ENCODE measurements at regions not wholly inside any gene's neighbourhood (a gene's known extent, or its start where the extent isn't known, plus 50 kb on each side); places are given as distances from the start of the nearest gene placed in this dataset.

DNA sequence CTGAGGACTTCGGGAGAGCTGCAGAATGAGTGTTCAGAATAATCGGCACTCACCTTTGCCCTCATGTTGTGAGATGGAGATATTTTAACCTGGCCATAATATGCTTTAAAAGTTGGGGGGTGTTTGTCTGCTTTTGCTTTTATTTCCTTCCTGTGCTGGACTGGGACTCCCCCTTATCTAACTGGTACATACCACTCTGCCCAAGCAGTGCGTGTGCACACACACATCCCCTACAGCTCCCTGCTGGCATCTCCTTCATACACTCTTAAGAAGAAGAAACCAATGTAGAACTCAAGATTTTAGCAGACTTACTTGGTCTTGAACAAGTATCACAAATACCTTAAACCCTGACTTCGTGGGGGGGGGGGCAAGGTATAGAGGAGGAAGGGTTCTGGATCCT is 146.2 kb upstream of the DMRT1 start:
- DNase-seq, result no peak

DNA sequence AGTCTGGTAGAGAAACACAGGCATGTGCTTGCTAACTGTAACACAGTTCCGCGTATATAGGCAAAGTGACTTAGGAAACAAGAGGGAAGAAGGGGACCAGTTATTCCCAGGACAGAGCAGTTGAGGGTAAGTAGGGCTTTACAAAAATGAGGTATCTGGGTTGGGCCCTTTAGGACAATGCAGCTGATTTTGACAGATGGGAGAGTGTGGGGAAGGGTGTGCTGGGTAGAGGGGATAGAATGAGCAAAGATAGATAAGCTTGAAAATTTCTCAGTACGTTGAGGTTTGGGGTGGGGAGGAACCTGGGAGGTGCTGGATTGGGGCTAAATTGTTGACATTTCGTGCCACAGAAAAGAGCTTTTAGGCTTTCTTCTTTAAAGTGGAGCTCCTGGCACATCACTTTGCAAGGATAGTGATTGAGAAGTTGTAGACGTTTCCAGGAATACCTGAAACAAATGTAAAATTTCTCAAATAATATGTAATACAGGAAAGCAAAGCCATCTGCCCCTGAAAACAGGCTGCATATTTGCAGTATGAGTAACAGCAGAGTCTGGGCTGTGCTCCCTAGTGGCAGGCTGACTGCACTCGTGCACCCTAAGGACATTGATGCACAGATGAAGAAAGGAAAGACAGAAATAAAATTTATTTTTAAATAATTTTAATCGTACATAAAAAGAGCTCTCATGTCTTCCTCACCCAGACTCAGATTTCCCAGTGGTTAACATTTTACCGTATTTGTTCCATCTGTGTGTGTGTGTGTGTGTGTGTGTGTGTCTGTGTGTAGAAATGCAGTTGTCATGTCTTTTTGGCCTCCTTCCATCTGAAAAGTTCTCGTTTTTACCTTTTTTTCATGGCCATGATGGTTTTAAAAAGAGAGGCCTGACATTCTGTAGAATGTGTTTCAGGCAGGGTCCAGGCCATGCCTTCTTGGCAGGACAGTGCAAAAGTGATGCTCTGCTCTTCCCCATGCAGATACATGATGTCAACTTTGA is 144.9 kb upstream of the DMRT1 start:
- no peak for DNase-seq

DNA sequence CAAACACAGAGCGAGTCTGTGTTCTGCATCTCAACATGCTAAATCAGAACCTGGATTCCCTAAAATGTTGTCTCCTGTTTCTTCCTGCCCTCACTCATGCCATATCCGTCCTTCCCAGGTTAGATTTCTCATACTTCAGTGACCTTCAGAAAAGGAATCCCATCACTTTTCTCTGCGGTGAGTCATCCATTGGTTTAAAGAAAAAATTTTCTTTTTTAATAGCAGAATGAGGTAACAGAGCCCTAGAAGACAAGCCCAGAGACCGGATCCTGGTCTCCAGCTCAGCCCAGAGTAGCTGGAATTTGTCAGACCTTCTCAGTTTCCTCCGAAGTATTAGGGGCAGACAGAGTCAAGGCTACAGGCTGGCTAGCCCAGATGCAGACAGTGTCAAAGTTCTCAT is 143.2 kb upstream of the DMRT1 start:
- DNase-seq, result no peak

DNA sequence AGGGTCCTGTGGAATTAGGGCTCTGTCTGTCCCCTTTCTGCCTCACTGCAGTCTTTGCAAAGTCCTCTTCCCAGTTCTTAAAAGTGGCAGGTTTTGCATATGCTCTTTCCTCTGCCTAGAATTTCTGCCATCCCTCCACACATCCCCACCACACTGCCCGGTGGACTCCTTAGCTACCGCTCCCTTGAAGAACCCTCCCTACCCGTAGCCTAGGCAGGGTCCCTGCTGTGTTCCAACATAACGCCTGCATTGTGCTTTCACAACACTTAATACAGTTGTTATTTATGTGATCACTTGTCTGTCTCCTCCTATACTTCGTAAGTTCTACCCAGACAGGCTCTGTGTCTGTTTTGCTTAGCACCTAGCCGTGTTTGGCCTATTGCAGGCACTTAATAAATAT is 142.5 kb upstream of the DMRT1 start:
- no peak for DNase-seq

DNA sequence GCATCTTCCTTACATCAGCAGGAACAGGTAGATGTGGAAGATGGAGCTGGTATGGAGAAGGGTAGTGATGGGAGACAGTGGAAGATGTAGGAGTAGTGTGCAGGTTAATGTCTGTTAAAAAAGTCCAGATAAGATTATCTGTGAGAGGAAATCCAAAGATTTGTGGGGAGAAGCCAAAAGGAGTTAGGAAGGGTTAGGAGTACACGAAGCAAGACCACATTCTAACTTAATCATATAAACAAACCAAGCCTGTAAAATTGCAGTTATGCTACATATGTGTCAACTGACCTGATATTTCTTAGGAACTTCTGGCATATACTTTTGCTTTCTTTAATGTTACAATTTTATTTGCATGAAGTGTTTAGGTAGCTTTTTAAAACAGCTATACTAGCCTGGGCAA is 142.1 kb upstream of the DMRT1 start:
- no peak for DNase-seq

DNA sequence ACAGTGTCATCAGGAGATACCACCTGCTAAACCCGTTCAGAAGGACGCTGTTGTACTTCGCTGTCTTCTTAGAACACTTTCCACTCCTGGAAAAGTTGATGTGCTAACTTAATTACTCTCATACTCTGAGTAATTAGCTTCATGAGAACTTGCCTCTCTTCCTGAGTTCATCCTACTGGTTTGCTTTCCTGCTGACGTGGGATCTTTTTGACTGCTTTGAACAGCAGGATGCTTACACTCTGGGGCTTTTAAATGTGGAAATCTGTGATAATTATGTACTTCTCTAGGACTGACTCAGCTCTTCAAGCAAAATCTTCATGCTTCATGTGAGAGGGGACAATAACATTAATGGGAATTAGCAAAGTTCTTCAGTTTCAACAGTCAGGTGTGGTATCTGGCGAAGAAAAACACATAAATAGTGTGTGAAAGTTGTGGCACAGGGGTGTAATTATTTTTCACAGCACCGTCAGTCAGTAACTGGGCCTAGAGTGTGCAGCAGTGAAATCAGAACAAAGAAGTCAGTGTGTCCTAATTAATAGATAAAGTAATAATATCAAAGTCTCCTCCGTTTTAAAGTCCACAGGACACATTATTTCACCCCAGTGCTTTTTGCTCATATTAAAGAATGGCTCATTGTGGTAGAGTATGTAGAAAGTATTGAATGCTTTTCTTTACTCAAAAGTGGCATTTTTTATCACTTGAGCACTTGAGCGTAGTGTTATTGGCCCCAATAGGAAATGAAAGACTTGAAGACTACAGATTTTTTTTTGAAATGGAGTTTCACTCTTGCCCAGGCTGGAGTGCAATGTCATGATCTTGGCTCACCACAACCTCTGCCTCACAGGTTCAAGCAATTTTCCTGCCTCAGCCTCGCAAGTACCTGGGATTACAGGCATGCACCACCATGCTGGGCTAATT is 140.9 kb upstream of the DMRT1 start:
- DNase-seq, result no peak

DNA sequence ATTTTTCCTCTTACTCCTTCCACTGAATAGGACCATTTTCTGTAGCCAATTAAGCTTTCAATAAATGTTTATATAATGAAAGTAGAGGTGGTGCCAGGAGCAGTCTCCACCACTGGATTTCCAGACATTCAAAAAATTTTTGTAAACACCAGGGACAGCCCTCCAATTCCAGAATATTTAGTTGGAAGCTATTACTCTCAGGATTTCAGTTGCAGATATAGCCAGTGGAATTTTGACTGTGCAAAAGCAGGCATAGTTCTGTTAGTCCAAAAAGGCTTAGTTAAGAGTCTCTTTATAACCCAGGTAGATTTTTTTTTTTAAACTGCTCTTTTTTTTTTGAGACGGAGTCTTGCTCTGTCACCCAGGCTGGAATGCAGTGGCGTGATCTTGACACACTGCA is 138.1 kb upstream of the DMRT1 start:
- no peak for DNase-seq

DNA sequence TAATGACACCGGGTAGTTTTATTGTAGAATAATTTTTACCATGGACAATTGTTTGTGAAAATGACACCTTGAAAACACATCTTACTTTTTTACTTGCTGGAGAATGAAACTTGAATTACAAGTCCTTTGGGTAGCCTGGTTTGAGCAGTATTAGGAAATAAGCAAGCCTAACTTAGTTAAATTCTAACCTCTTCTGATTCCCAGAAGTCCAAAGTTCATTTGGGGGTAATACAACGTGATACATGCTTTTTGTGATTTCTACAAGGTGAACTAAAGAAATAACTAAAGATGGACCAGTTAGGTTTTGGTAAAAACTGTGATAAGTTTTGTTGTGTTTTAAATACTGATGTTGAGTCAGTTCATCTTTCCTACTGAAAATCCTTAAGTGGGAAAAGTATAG is 135.4 kb upstream of the DMRT1 start:
- DNase-seq, result no peak

DNA sequence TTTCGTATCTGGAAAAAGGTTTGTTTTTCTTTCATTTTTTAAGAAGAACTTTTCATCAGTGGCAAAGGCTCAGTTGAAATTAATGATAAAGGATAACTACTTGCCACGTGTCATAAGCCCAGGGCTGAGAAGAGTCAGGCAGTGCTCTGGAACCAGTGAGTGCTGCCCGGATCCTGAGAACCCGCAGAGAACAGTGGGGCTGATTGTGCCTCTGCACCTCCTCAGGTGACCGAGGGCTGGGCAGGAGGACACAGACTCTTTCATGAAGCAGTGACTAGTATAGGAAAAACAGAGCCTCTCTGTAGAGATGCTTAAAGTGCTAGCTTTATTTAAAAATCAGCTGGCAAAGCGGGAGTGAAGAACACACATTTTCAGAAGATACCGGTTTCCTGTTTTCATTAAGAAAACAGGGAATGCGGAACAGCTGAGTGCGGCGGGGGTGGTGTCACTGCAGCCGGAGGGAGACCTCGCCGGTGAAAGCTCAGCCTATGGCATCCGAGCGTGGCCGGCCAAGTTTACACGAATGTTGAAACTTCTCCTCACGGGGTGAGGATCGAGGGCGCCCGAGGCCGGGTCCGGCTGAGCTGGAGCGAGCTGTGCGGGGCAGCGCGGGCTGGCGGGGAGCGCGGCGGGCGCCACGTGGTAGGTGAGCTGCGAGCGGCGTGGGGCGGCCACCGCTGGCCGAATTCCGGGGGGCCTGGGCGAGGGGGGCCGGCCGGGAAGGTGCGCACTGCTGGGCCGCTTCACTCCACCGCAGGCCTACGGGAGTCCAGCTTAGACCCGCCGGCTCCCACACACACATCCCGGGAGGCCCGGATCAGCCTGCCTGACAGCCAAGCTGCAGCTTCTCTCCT is 134.7 kb upstream of the DMRT1 start:
- DNase-seq, result no peak

DNA sequence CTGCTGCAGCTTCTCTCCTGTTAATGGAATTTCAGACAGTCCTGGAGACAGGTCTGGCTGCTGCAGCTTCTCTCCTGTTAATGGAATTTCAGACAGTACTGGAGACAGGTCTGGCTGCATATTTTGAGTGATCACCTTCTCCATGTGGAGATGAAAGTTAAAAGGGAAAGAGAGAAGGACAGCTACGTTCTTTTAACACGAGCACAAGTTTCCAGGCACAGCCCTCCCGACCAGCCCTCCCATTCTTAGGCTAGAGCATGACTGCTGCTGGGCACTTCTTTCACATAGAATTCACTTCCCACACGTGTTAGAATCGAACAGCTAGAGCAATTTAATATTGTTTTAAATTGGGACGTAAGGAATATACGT is 133.3 kb upstream of the DMRT1 start:
- DNase-seq, result no peak

DNA sequence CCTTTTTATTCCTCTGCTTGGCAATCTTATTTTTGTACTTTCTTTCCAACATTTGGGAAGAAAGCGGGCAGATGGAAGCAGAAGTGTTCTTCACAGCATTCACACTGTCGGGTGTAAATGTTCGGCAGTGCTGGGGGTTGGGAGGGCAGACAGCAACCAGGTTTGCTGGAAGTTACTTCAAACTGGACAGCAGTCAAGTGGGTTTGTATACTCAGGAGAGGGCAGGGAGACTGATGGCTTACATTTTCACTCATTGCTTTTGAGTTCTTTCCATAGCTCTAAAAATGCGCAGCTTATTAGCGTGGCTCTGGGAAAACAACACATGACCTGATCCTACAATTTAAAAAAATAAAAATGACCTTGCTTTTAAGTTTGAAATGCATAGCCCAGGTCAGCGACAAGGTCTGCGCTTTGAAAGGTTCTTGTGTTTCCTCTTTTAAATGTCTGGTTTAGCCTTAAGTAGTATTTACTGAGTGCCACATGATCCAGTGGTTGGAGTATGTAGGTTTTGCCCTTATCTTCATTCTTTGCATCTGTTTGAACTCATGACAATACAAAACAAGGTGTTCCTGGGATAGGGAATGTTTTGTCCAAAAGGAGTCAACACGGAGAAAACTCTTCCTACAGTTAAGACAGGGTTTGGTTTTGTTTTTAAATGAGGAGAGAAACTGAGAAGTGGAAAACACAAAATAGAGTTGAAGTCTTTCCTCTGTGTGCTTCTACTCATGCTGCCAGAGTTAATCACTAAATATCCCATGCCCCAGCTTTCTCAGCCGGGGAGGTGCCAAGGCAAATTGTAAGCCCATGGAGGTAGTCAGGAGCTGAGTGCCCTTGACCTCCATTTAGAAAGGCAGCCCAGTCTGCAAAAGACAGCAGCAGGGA is 132.7 kb upstream of the DMRT1 start:
- DNase-seq, result no peak

DNA sequence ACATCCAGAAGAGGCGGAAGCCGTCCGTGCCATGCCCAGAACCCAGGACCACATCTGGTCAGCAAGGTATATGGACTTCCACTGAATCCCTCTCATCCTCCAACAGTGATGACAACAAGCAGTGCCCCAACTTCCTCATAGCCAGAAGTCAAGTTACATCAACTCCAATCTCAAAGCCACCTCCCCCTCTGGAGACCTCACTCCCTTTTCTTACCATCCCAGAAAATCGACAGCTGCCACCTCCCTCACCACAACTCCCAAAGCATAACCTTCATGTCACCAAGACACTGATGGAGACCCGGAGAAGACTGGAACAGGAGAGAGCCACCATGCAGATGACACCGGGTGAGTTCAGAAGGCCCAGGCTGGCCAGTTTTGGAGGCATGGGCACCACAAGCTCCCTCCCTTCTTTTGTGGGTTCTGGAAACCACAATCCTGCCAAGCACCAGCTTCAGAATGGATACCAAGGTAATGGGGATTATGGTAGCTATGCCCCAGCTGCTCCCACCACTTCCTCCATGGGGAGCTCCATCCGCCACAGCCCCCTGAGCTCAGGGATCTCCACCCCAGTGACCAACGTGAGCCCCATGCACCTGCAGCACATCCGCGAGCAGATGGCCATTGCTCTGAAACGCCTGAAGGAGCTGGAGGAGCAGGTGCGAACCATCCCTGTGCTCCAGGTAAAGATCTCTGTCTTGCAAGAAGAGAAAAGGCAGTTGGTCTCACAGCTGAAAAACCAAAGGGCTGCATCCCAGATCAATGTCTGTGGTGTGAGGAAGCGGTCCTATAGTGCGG is 130.3 kb upstream of the DMRT1 start:
- DNase-seq, result no peak

DNA sequence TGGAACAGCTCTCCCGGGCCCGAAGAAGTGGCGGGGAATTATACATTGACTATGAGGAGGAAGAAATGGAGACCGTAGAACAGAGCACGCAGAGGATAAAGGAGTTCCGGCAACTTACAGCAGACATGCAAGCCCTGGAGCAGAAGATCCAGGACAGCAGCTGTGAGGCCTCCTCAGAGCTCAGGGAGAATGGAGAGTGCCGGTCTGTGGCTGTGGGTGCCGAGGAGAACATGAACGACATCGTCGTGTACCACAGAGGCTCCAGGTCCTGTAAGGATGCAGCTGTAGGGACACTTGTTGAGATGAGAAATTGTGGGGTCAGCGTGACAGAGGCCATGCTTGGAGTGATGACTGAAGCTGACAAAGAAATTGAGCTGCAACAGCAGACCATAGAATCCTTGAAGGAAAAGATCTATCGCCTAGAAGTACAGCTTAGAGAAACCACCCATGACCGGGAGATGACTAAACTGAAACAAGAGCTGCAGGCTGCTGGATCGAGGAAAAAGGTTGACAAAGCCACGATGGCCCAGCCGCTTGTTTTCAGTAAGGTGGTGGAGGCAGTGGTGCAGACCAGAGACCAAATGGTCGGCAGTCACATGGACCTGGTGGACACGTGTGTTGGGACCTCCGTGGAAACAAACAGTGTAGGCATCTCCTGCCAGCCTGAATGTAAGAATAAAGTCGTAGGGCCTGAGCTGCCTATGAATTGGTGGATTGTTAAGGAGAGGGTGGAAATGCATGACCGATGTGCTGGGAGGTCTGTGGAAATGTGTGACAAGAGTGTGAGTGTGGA is 129.5 kb upstream of the DMRT1 start:
- DNase-seq, result no peak

DNA sequence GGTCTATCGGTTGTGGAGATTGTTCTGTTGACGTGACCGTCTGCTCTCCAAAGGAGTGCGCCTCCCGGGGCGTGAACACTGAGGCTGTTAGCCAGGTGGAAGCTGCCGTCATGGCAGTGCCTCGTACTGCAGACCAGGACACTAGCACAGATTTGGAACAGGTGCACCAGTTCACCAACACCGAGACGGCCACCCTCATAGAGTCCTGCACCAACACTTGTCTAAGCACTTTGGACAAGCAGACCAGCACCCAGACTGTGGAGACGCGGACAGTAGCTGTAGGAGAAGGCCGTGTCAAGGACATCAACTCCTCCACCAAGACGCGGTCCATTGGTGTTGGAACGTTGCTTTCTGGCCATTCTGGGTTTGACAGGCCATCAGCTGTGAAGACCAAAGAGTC is 128.9 kb upstream of the DMRT1 start:
- no peak for DNase-seq

DNA sequence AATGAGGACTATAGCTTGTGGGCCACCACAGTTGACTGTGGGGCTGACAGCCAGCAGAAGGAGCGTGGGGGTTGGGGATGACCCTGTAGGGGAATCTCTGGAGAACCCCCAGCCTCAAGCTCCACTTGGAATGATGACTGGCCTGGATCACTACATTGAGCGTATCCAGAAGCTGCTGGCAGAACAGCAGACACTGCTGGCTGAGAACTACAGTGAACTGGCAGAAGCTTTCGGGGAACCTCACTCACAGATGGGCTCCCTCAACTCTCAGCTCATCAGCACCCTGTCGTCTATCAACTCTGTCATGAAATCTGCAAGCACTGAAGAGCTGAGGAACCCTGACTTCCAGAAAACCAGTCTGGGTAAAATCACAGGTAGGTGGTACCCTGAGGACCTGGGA is 128.4 kb upstream of the DMRT1 start:
- no peak for DNase-seq

DNA sequence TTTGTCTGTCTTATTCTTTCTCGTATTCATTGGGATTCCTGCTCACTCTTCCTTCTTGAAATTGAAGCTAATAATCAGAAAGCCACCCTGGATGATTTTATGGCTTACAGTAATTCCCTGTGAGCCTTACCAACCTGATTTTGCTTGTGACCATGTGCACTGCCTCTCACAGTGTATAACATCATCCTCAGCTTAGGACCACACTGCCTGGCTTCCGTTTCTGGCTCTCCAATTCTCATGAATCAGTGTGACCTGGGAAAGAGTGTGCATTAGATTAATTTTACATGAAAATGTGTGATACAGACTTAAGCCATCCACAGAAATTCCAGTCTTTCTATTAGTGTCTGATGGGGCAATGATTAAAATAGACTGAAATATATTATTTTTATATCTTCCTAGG is 126.8 kb upstream of the DMRT1 start:
- no peak for DNase-seq

DNA sequence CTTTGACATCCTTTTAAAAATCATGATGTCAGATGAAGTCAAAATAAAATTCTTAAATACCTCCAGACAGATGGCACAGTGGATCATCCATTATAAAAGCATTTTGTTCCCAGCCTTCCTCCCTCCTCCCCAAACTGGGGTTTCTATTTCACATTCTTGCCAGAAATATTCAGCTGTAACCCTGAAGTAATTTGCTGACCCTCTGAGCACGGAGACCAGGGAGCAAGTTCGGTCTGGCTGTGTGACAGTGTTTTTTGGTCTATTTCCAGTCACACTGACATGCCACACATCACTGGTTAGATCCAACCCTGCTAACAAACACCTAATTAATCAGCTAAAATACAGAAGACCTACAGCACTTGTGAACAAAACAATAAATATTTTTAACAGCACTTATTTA is 126.2 kb upstream of the DMRT1 start:
- no peak for DNase-seq

DNA sequence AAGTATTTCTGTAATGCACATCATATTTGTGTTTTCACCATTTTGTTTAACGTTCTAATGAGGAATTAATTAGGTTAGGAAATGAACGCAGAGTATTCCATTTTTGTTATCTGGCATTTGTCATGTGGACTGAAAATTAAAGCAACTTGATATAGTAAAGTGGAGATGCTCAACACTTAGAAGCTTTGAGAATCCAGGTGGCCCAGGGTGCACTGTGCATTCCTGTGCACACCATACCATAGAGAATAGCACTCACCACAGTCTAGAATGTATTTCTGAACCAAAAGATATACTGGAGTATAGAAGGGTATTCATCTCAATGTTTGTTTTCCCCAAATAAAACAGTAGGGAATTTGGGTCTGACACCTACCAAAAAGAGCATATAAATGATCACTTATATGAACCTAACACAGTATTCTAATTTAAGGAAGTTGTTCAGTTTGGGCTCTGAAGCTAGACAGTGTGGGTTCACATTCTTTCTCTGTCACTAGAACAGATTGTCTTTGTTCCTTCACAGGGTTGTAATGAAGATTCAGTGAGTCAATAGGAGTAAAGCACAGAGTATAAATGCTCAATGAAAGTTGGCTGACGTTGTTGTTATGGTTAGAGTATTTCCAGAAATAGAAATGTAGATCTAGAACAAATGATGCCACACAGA is 125.6 kb upstream of the DMRT1 start:
- no peak for DNase-seq

DNA sequence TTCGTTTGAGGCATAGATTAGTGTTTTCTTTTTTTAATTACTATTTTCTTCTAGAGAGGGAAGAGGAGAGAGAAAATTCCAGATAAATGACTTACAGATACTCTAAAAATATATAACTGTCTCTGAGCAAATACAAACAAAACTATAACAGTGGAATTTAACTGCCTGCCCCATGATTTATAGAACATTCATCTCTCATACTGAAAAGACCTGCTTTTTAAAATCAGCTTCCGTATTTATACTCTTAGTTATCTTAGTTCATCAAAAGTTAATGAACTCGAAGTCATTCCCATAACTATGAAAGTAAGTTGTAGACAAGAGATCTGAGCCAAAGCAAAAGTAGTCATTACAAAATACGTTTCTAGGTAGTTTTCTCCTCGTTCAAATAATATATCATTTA is 123.8 kb upstream of the DMRT1 start:
- no peak for DNase-seq

Data from NCI-H1930 (cell line).